K562 (cell line): ENCODE measurements at regions not wholly inside any gene's neighbourhood (a gene's known extent, or its start where the extent isn't known, plus 50 kb on each side); places are given as distances from the start of the nearest gene placed in this dataset.

Experiments used
- ATAC-seq: fragments of 200-7000 bp; cut with Tn5 transposase; 3 replicates; pipeline ENCODE4 v1.9.1; 2020; ENCODE audit warnings: moderate library complexity
- BruUV-seq: library from RNA; stranded (reverse); fragments of 400-500 nt; replicated peaks from 2 replicates; lab custom pipeline; 2021; lab: Mats Ljungman, UMichigan
- CTCF ChIA-PET: fragments of 300-600 bp; formaldehyde crosslinking; extraction: SDS; loops from one replicate; lab custom pipeline; 2021; ENCODE audit warnings: low intra/inter-chr PET ratio; lab: Yijun Ruan, JAX
- POLR2A ChIA-PET: fragments of 300-600, 350-650 bp; sonication (Branson Sonifier 250); formaldehyde crosslinking; extraction: SDS; loops from one replicate; lab custom pipeline; 2021; ENCODE audit warnings: antibody characterized with exemption, inconsistent platforms; lab: Yijun Ruan, JAX
- DNase-seq, 4 experiments: peaks; one replicate each; pipeline versions ENCODE4 v3.0.0 to v3.0.0-alpha.2; 2011 to 2018; ENCODE audit warnings: low spot score in 3 of 4, mixed read lengths in 3 of 4; ENCODE audit errors: extremely low read depth in 1 of 4
- FAIRE-seq: peaks from 2 replicates; lab custom pipeline; 2011; peaks lifted over from hg19 to GRCh38; lab: Jason Lieb, UNC
- H2AFZ ChIP-seq: 2 replicates; pipeline ENCODE4 v1.6.0; 2011; ENCODE audit warnings: low read depth, low read length, control low read depth, inconsistent platforms
- H3K27ac ChIP-seq: fragments of 200-600 bp; 3 replicates; pipeline ENCODE4 v1.8.0; 2011; ENCODE audit warnings: low read depth, mild to moderate bottlenecking, control low read depth, inconsistent platforms, low read length, moderate library complexity, mixed read lengths; ENCODE audit errors: extremely low read depth
- H3K27me3 ChIP-seq, 2 experiments: fragments of 300-600 bp in 1 of 2; 2 replicates in 1 of 2; 3 replicates in 1 of 2; pipeline versions ENCODE4 v1.6.0 to v1.8.0; 2011; ENCODE audit warnings: inconsistent platforms in 2 of 2, low read length in 2 of 2, mild to moderate bottlenecking in 1 of 2, mixed read lengths in 1 of 2, moderate library complexity in 1 of 2; ENCODE audit not compliant: control insufficient read depth in 2 of 2, insufficient read depth in 2 of 2
- H3K36me3 ChIP-seq: fragments of 300-600 bp; 3 replicates; pipeline ENCODE4 v1.8.0; 2011; ENCODE audit warnings: mild to moderate bottlenecking, low read length, inconsistent platforms; ENCODE audit not compliant: control insufficient read depth, insufficient read depth
- H3K4me1 ChIP-seq, 2 experiments: fragments of 200-600 bp in 1 of 2; replicated peaks in 1 of 2; 2 replicates in 1 of 2; 3 replicates in 1 of 2; pipeline versions ENCODE4 v1.5.1 to v1.8.0; 2011; ENCODE audit warnings: inconsistent platforms in 2 of 2, low read length in 2 of 2, mild to moderate bottlenecking in 1 of 2, mixed read lengths in 1 of 2, moderate library complexity in 1 of 2; ENCODE audit not compliant: control insufficient read depth in 2 of 2, insufficient read depth in 2 of 2
- H3K4me2 ChIP-seq: 2 replicates; pipeline ENCODE4 v1.6.1; 2011; ENCODE audit warnings: low read length, control low read depth, inconsistent platforms, mixed read lengths; ENCODE audit not compliant: insufficient read depth
- H3K4me3 ChIP-seq: fragments of 200-600 bp; sonication (generic), shearing (Covaris generic); 2 replicates; pipeline ENCODE4 v1.5.1; 2016; ENCODE audit warnings: control low read depth, inconsistent platforms
- H3K79me2 ChIP-seq: fragments of 200-600 bp; 3 replicates; pipeline ENCODE4 v1.8.0; 2011; ENCODE audit warnings: low read length, inconsistent platforms; ENCODE audit not compliant: control insufficient read depth, insufficient read depth
- H3K9ac ChIP-seq, 2 experiments: 2 replicates each; pipeline versions ENCODE4 v1.6.0 to v1.6.1; 2011; ENCODE audit warnings: low read depth in 2 of 2, low read length in 2 of 2, control low read depth in 1 of 2, inconsistent platforms in 1 of 2, mild to moderate bottlenecking in 1 of 2, mixed read lengths in 1 of 2; ENCODE audit not compliant: insufficient read depth in 1 of 2
- H3K9me1 ChIP-seq: one replicate; pipeline ENCODE4 v1.6.0; 2011; ENCODE audit warnings: inconsistent platforms, mild to moderate bottlenecking, low read length, moderate library complexity; ENCODE audit not compliant: control insufficient read depth, insufficient read depth
- H3K9me3 ChIP-seq: replicated peaks from 2 replicates; pipeline ENCODE4 v1.5.1; 2011; ENCODE audit warnings: low read depth, low read length, inconsistent platforms; ENCODE audit not compliant: control insufficient read depth, insufficient read depth
- H4K20me1 ChIP-seq: replicated peaks from 2 replicates; pipeline ENCODE4 v1.6.1; 2011; ENCODE audit warnings: low read length, inconsistent platforms, mixed read lengths; ENCODE audit not compliant: control insufficient read depth, insufficient read depth
- FOSL1 ChIP-seq: fragments of 200-800 bp; sonication (Bioruptor generic); conservative IDR thresholded peaks from 2 replicates; pipeline ENCODE4 v1.6.1; 2016; ENCODE audit warnings: missing genetic modification characterization, missing compliant biosample characterization
- GTF2A2 ChIP-seq: IDR thresholded peaks from 2 replicates; pipeline ENCODE4 v1.6.1; 2016; ENCODE audit warnings: mild to moderate bottlenecking, missing genetic modification characterization, missing compliant biosample characterization
- HMG20A ChIP-seq: fragments of 450-650 bp; formaldehyde crosslinking; conservative IDR thresholded peaks from 2 replicates; pipeline ENCODE4 v1.4.0; 2020; ENCODE audit warnings: mild to moderate bottlenecking, mixed read lengths
- NCOA2 ChIP-seq, 2 experiments: fragments of 450-650 bp; IDR thresholded peaks; 2 replicates each; pipeline ENCODE4 v1.6.1; 2018; ENCODE audit warnings: mild to moderate bottlenecking in 2 of 2, moderate library complexity in 1 of 2; ENCODE audit not compliant: partially characterized antibody in 2 of 2
- NONO ChIP-seq, 2 experiments: fragments of 200-400 bp in 1 of 2; fragments of 450-650 bp in 1 of 2; formaldehyde crosslinking in 1 of 2; IDR thresholded peaks; 2 replicates each; pipeline ENCODE4 v1.6.1; 2017; ENCODE audit warnings: low read depth in 2 of 2, mild to moderate bottlenecking in 2 of 2, moderate library complexity in 2 of 2, low read length in 1 of 2
- WHSC1 ChIP-seq: IDR thresholded peaks from one replicate; pipeline ENCODE4 v1.6.1; 2012; ENCODE audit warnings: low read length, control low read depth, inconsistent platforms
- YBX1 ChIP-seq: fragments of 450-650 bp; IDR thresholded peaks from 2 replicates; pipeline ENCODE4 v1.7.1; 2016; ENCODE audit warnings: mild to moderate bottlenecking
- ZBTB8A ChIP-seq: fragments of 450-650 bp; IDR thresholded peaks from 2 replicates; pipeline ENCODE4 v1.6.1; 2018; ENCODE audit warnings: mild to moderate bottlenecking, moderate library complexity; ENCODE audit not compliant: partially characterized antibody
- ZFPM2 ChIP-seq: fragments of 250-450 bp; sonication (Bioruptor Pico); IDR thresholded peaks from 2 replicates; pipeline ENCODE4 v1.5.1; 2022; ENCODE audit warnings: mild to moderate bottlenecking
- WGBS: fragments of 100-300 bp; shearing (Covaris generic); methylation state at CpG from one replicate; pipeline ENCODE4 v1.1.6; 2016; ENCODE audit warnings: low coverage, mixed read lengths; ENCODE audit not compliant: insufficient coverage; ENCODE audit errors: missing lambda C conversion rate; 5-methylcytosine and 5-hydroxymethylcytosine counted together
- in situ Hi-C: fragments of 300-500 bp; cut with MboI; formaldehyde crosslinking; loops from 4 replicates; pipeline ENCODE4 v1.15.0; 2018; ENCODE audit warnings: inconsistent platforms, mixed read lengths
- intact Hi-C: fragments of 100-400 bp; cut with micrococcal nuclease; formaldehyde crosslinking; loops from 2 replicates; pipeline ENCODE4 v1.14.2; 2022
- TF ChIP-seq, protein P1 (sequence below), 2 experiments: fragments of 450-650 bp in 1 of 2; IDR thresholded peaks; 2 replicates each; pipeline ENCODE4 v1.6.1; 2011 to 2017; ENCODE audit warnings: low read depth in 2 of 2, antibody characterized with exemption in 1 of 2, borderline replicate concordance in 1 of 2, low read length in 1 of 2, mild to moderate bottlenecking in 1 of 2, mixed read lengths in 1 of 2; ENCODE audit not compliant: control insufficient read depth in 1 of 2
- TF ChIP-seq, protein P2 (sequence below): fragments of 200-800 bp; sonication (Bioruptor generic); IDR thresholded peaks from 2 replicates; pipeline ENCODE4 v1.6.1; 2017; ENCODE audit warnings: missing genetic modification characterization, missing compliant biosample characterization

DNA sequence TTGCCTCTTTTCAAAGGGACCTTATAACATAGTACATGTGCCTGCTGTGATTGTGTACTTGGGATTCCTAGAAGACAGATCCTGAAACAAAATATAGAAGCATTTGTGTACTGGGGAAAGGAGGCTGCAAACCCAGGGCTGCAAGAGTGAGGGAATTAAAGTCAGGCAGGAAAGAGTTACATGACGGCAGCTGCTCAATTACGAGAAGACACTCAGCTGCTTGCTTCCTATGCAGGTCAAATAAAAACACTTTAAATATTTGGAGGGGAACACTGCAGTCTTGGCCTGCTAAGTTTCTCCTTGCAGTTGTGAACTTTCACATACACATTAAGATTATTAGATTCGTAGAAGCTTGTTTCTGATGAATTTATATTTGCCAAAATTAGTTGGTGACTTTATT lies 191.9 kb upstream of the CXCL13 start:
- CTCF ChIA-PET: no interaction called here
- no TSS peak for BruUV-seq
- Histone ChIP-seq H4K20me1 (no peaks in the 10 kb centered on the region), H3K9ac (no peak overlapping the region), H3K9me3 (no peaks in the 10 kb centered on the region), H3K36me3 (no peaks in the 10 kb centered on the region), H2AFZ (no peak overlapping the region), H3K9me1 (no peaks in the 10 kb centered on the region), H3K79me2 (no peaks in the 10 kb centered on the region), H3K4me2 (no peak overlapping the region), H3K4me3 (no peak overlapping the region), H3K4me1 (no peaks in the 10 kb centered on the region), H3K27ac (no peak overlapping the region), H3K27me3 (peaks cover 0 to 10% of the 10 kb centered on the region in 2 experiments; a peak in 1 of 5 replicates)
- WGBS: 0% methylated on average over 3 of the region's 3 CpGs
- POLR2A ChIA-PET: no interaction called here
- FAIRE-seq (no peak), ATAC-seq (no peak), DNase-seq (no peak)
- TF ChIP-seq NONO (IDR thresholded peaks at IDR 0.05; ENCODE audit: low read depth in 2 of 2, low read length in 1 of 2) (no peak), FOSL1 (tag) (no peak), YBX1 (no peak), ZFPM2 (CRISPR knock-in tag) (no peak), NCOA2 (IDR thresholded peaks at IDR 0.05; ENCODE audit: partially characterized antibody in 2 of 2) (no peak), WHSC1 (no peak), ZBTB8A (no peak), GTF2A2 (tag) (no peak), HMG20A (CRISPR knock-in tag) (no peak)
- TF ChIP-seq, protein P1, sequence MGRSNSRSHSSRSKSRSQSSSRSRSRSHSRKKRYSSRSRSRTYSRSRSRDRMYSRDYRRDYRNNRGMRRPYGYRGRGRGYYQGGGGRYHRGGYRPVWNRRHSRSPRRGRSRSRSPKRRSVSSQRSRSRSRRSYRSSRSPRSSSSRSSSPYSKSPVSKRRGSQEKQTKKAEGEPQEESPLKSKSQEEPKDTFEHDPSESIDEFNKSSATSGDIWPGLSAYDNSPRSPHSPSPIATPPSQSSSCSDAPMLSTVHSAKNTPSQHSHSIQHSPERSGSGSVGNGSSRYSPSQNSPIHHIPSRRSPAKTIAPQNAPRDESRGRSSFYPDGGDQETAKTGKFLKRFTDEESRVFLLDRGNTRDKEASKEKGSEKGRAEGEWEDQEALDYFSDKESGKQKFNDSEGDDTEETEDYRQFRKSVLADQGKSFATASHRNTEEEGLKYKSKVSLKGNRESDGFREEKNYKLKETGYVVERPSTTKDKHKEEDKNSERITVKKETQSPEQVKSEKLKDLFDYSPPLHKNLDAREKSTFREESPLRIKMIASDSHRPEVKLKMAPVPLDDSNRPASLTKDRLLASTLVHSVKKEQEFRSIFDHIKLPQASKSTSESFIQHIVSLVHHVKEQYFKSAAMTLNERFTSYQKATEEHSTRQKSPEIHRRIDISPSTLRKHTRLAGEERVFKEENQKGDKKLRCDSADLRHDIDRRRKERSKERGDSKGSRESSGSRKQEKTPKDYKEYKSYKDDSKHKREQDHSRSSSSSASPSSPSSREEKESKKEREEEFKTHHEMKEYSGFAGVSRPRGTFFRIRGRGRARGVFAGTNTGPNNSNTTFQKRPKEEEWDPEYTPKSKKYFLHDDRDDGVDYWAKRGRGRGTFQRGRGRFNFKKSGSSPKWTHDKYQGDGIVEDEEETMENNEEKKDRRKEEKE (IDR thresholded peaks at IDR 0.05; ENCODE audit: borderline replicate concordance in 1 of 2, control insufficient read depth in 1 of 2, low read depth in 2 of 2, low read length in 1 of 2): no peak
- TF ChIP-seq, protein P2, sequence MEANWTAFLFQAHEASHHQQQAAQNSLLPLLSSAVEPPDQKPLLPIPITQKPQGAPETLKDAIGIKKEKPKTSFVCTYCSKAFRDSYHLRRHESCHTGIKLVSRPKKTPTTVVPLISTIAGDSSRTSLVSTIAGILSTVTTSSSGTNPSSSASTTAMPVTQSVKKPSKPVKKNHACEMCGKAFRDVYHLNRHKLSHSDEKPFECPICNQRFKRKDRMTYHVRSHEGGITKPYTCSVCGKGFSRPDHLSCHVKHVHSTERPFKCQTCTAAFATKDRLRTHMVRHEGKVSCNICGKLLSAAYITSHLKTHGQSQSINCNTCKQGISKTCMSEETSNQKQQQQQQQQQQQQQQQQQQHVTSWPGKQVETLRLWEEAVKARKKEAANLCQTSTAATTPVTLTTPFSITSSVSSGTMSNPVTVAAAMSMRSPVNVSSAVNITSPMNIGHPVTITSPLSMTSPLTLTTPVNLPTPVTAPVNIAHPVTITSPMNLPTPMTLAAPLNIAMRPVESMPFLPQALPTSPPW (CRISPR knock-in tag): no peak
- intact Hi-C loops: no loop called here
- in situ Hi-C loops: no loop called here
